ENCODE measurements at regions not wholly inside any gene's neighbourhood (a gene's known extent, or its start where the extent isn't known, plus 50 kb on each side); places are given as distances from the start of the nearest gene placed in this dataset.

GRCh38 chr3:40680685-40681657 lies 156.2 kb downstream of the ZNF621 start:
- TF ChIP-seq CTCF (IDR thresholded peaks at IDR 0.05) = no peak

- TF ChIP-seq CTCF (IDR thresholded peaks at IDR 0.05) = no peak
Measured at GRCh38 chr3:40681658-40682055, 156.9 kb downstream of the ZNF621 start.

- TF ChIP-seq CTCF (IDR thresholded peaks at IDR 0.05) = no peak
Measured at GRCh38 chr3:40689837-40690236, 165.1 kb downstream of the ZNF621 start.

GRCh38 chr3:40690749-40691451 lies 166.1 kb downstream of the ZNF621 start:
- no peak for TF ChIP-seq CTCF (IDR thresholded peaks at IDR 0.05)

- no peak for TF ChIP-seq CTCF (IDR thresholded peaks at IDR 0.05)
Measured at GRCh38 chr3:40691452-40691861, 166.7 kb downstream of the ZNF621 start.

- no peak for TF ChIP-seq CTCF (IDR thresholded peaks at IDR 0.05)
Measured at GRCh38 chr3:40695848-40696247, 171.1 kb downstream of the ZNF621 start.

- no peak for TF ChIP-seq CTCF (IDR thresholded peaks at IDR 0.05)
Measured at GRCh38 chr3:40701016-40701588, 176.3 kb downstream of the ZNF621 start.

Measured in LNCAP (cell line).